Mesenchymal stem cell (in vitro differentiated cells and primary cell): ENCODE measurements at regions not wholly inside any gene's neighbourhood (a gene's known extent, or its start where the extent isn't known, plus 50 kb on each side); places are given as distances from the start of the nearest gene placed in this dataset.
A peak's percentile ranks its signal among the peaks of the same experiment; 100 is the strongest.

Experiments
- DNase-seq: peaks from one replicate; pipeline ENCODE4 v3.0.0-alpha.2; 2013
- H2AFZ ChIP-seq: one replicate; pipeline ENCODE4 v1.6.1; 2013; ENCODE audit warnings: low read depth, mild to moderate bottlenecking, control low read depth, inconsistent platforms, low read length, moderate library complexity
- H2AK5ac ChIP-seq: 2 replicates; pipeline ENCODE4 v1.6.1; 2013; ENCODE audit warnings: low read length, moderate library complexity, mild to moderate bottlenecking, inconsistent platforms; ENCODE audit not compliant: severe bottlenecking
- H2BK120ac ChIP-seq: one replicate; pipeline ENCODE4 v1.6.1; 2013; ENCODE audit warnings: low read depth, mild to moderate bottlenecking, inconsistent platforms, low read length, moderate library complexity
- H2BK12ac ChIP-seq, 2 experiments: one replicate each; pipeline ENCODE4 v1.6.1; 2013; ENCODE audit warnings: inconsistent platforms in 2 of 2, low read length in 2 of 2, mild to moderate bottlenecking in 2 of 2, moderate library complexity in 2 of 2, control low read depth in 1 of 2
- H2BK15ac ChIP-seq: one replicate; pipeline ENCODE4 v1.6.1; 2013; ENCODE audit warnings: mild to moderate bottlenecking, low read depth, inconsistent platforms; ENCODE audit not compliant: poor library complexity, severe bottlenecking
- H2BK5ac ChIP-seq: 2 replicates; pipeline ENCODE4 v1.6.1; 2013; ENCODE audit warnings: low read depth, mild to moderate bottlenecking, low read length, control low read depth, inconsistent platforms; ENCODE audit not compliant: poor library complexity, severe bottlenecking
- H3K14ac ChIP-seq, 2 experiments: one replicate each; pipeline ENCODE4 v1.6.1; 2013; ENCODE audit warnings: inconsistent platforms in 2 of 2, low read length in 2 of 2, control low read depth in 1 of 2, mild to moderate bottlenecking in 1 of 2, moderate library complexity in 1 of 2
- H3K18ac ChIP-seq, 2 experiments: one replicate each; pipeline ENCODE4 v1.6.1; 2013; ENCODE audit warnings: inconsistent platforms in 2 of 2, low read length in 2 of 2, control low read depth in 1 of 2, low read depth in 1 of 2, mild to moderate bottlenecking in 1 of 2
- H3K23ac ChIP-seq, 2 experiments: one replicate each; pipeline ENCODE4 v1.6.1; 2013; ENCODE audit warnings: inconsistent platforms in 2 of 2, low read length in 2 of 2, mild to moderate bottlenecking in 2 of 2, moderate library complexity in 2 of 2, control low read depth in 1 of 2
- H3K27ac ChIP-seq: 2 replicates; pipeline ENCODE4 v1.5.1; 2013; ENCODE audit warnings: mild to moderate bottlenecking, moderate library complexity, low read length, control low read depth, inconsistent platforms; ENCODE audit not compliant: poor library complexity, severe bottlenecking
- H3K27me3 ChIP-seq, 2 experiments: 2 replicates each; pipeline versions ENCODE4 v1.6.1 to v1.7.0; 2013; ENCODE audit warnings: low read length in 2 of 2, mild to moderate bottlenecking in 2 of 2, moderate library complexity in 2 of 2, control low read depth in 1 of 2, inconsistent platforms in 1 of 2; ENCODE audit not compliant: control insufficient read depth in 1 of 2, insufficient read depth in 1 of 2
- H3K36me3 ChIP-seq, 2 experiments: 2 replicates each; pipeline versions ENCODE4 v1.6.1 to v1.7.0; 2013; ENCODE audit warnings: low read length in 2 of 2, control low read depth in 1 of 2, inconsistent platforms in 1 of 2, low read depth in 1 of 2, mild to moderate bottlenecking in 1 of 2; ENCODE audit not compliant: insufficient read depth in 2 of 2, control insufficient read depth in 1 of 2
- H3K4ac ChIP-seq, 2 experiments: one replicate each; pipeline ENCODE4 v1.6.1; 2013; ENCODE audit warnings: inconsistent platforms in 2 of 2, low read length in 2 of 2, mild to moderate bottlenecking in 2 of 2, moderate library complexity in 2 of 2, control low read depth in 1 of 2, low read depth in 1 of 2
- H3K4me1 ChIP-seq: 2 replicates; pipeline ENCODE4 v1.6.1; 2013; ENCODE audit warnings: low read depth, low read length, control low read depth; ENCODE audit not compliant: control insufficient read depth, insufficient read depth
- H3K4me2 ChIP-seq: 2 replicates; pipeline ENCODE4 v1.6.1; 2013; ENCODE audit warnings: low read length, mild to moderate bottlenecking, inconsistent platforms; ENCODE audit not compliant: poor library complexity, severe bottlenecking
- H3K4me3 ChIP-seq, 2 experiments: 2 replicates each; pipeline versions ENCODE4 v1.5.1 to v1.7.0; 2013; ENCODE audit warnings: low read length in 2 of 2, mild to moderate bottlenecking in 2 of 2, control low read depth in 1 of 2, low read depth in 1 of 2; ENCODE audit not compliant: insufficient read depth in 1 of 2
- H3K79me1 ChIP-seq: replicated peaks from 2 replicates; pipeline ENCODE4 v1.6.1; 2013; ENCODE audit warnings: mild to moderate bottlenecking, control low read depth, low read length, inconsistent platforms; ENCODE audit not compliant: poor library complexity, severe bottlenecking
- H3K9ac ChIP-seq: 2 replicates; pipeline ENCODE4 v1.7.0; 2013; ENCODE audit warnings: mild to moderate bottlenecking, low read length, moderate library complexity
- H3K9me3 ChIP-seq: 2 replicates; pipeline ENCODE4 v1.7.0; 2013; ENCODE audit warnings: mild to moderate bottlenecking, low read length; ENCODE audit not compliant: control insufficient read depth
- H4K8ac ChIP-seq: one replicate; pipeline ENCODE4 v1.6.1; 2013; ENCODE audit warnings: inconsistent platforms, mild to moderate bottlenecking, low read length, moderate library complexity
- H4K91ac ChIP-seq: one replicate; pipeline ENCODE4 v1.6.1; 2013; ENCODE audit warnings: mild to moderate bottlenecking, low read length, inconsistent platforms
- WGBS: methylation state at CpG from one replicate; pipeline ENCODE4 v1.1.7; 2013; ENCODE audit warnings: mixed read lengths; 5-methylcytosine and 5-hydroxymethylcytosine counted together

- no peak overlapping the region for H3K14ac ChIP-seq
- no peak overlapping the region for H2BK120ac ChIP-seq
- no peak for DNase-seq
- H3K4me2 ChIP-seq: no peak overlapping the region
- peaks cover 10 to 15% of the 10 kb centered on the region in 2 experiments for H3K27me3 ChIP-seq
- H2BK5ac ChIP-seq: no peak overlapping the region
- H3K18ac ChIP-seq: no peak overlapping the region
- no peak overlapping the region for H2AK5ac ChIP-seq
- H3K9ac ChIP-seq: no peak overlapping the region
- H3K4me1 ChIP-seq: no peaks in the 10 kb centered on the region
- no peak overlapping the region for H2BK15ac ChIP-seq
- H4K8ac ChIP-seq: no peak overlapping the region
- H3K36me3 ChIP-seq: no peaks in the 10 kb centered on the region
- 85% methylated on average over 5 of the region's 5 CpGs for WGBS
- H3K79me1 ChIP-seq: no peaks in the 10 kb centered on the region
- no peak overlapping the region for H3K23ac ChIP-seq
- no peak overlapping the region for H2AFZ ChIP-seq
- H3K9me3 ChIP-seq: no peaks in the 10 kb centered on the region
- no peak overlapping the region for H4K91ac ChIP-seq
- no peak overlapping the region for H2BK12ac ChIP-seq
- no peak overlapping the region for H3K4ac ChIP-seq
- no peak overlapping the region for H3K27ac ChIP-seq
- H3K4me3 ChIP-seq: no peak overlapping the region
Observed at GRCh38 chr5:77920359-77921058, 144.4 kb upstream of the TBCA start.

- no peak for DNase-seq
- Histone ChIP-seq H3K4me3 (no peak overlapping the region), H2BK120ac (no peak overlapping the region), H4K91ac (no peak overlapping the region), H2AK5ac (no peak overlapping the region), H2BK12ac (no peak overlapping the region), H3K18ac (no peak overlapping the region), H3K4me2 (no peak overlapping the region), H3K4ac (no peak overlapping the region), H2BK5ac (no peak overlapping the region), H2AFZ (no peak overlapping the region), H3K9ac (no peak overlapping the region), H3K36me3 (no peaks in the 10 kb centered on the region), H3K79me1 (no peaks in the 10 kb centered on the region), H3K23ac (no peak overlapping the region), H4K8ac (no peak overlapping the region), H2BK15ac (no peak overlapping the region), H3K4me1 (no peaks in the 10 kb centered on the region), H3K9me3 (no peaks in the 10 kb centered on the region), H3K27ac (no peak overlapping the region), H3K27me3 (peaks cover 12 to 27% of the 10 kb centered on the region in 2 experiments), H3K14ac (peak overlapping the region in 1 of 2 experiments; percentile 41)
- WGBS: 95% methylated on average over 5 of the region's 5 CpGs
Observed at GRCh38 chr5:77915346-77915745, 139.2 kb upstream of the TBCA start.

GRCh38 chr5:77912721-77913120 lies 136.6 kb upstream of the TBCA start:
- Histone ChIP-seq H2AK5ac (no peak overlapping the region), H3K36me3 (no peaks in the 10 kb centered on the region), H3K14ac (no peak overlapping the region), H4K8ac (no peak overlapping the region), H2BK15ac (no peak overlapping the region), H3K79me1 (no peaks in the 10 kb centered on the region), H3K4me3 (no peak overlapping the region), H3K23ac (no peak overlapping the region), H4K91ac (no peak overlapping the region), H3K27me3 (peaks cover 0 to 21% of the 10 kb centered on the region in 2 experiments), H3K18ac (no peak overlapping the region), H3K4me2 (no peak overlapping the region), H3K4ac (no peak overlapping the region), H3K9ac (no peak overlapping the region), H3K27ac (no peak overlapping the region), H3K4me1 (no peaks in the 10 kb centered on the region), H2BK120ac (no peak overlapping the region), H2BK12ac (no peak overlapping the region), H2AFZ (no peak overlapping the region), H2BK5ac (no peak overlapping the region), H3K9me3 (no peaks in the 10 kb centered on the region)
- 65% methylated on average over 6 of the region's 6 CpGs for WGBS
- no peak for DNase-seq

GRCh38 chr5:77910602-77911188 lies 134.6 kb upstream of the TBCA start:
- no peak overlapping the region for H3K14ac ChIP-seq
- no peak overlapping the region for H3K23ac ChIP-seq
- H2BK120ac ChIP-seq: no peak overlapping the region
- H2BK5ac ChIP-seq: no peak overlapping the region
- H3K9me3 ChIP-seq: no peaks in the 10 kb centered on the region
- peaks cover 0 to 21% of the 10 kb centered on the region in 2 experiments for H3K27me3 ChIP-seq
- no peak overlapping the region for H3K27ac ChIP-seq
- no peak overlapping the region for H3K4me3 ChIP-seq
- no peak overlapping the region for H3K4me2 ChIP-seq
- no peak overlapping the region for H3K4ac ChIP-seq
- H3K36me3 ChIP-seq: no peaks in the 10 kb centered on the region
- no peak overlapping the region for H3K9ac ChIP-seq
- H2AFZ ChIP-seq: no peak overlapping the region
- H3K4me1 ChIP-seq: no peaks in the 10 kb centered on the region
- no peak for DNase-seq
- no peak overlapping the region for H4K91ac ChIP-seq
- H2BK12ac ChIP-seq: no peak overlapping the region
- H2AK5ac ChIP-seq: no peak overlapping the region
- H4K8ac ChIP-seq: no peak overlapping the region
- no peaks in the 10 kb centered on the region for H3K79me1 ChIP-seq
- H2BK15ac ChIP-seq: no peak overlapping the region
- H3K18ac ChIP-seq: no peak overlapping the region
